ENCODE measurements at regions not wholly inside any gene's neighbourhood (a gene's known extent, or its start where the extent isn't known, plus 50 kb on each side); places are given as distances from the start of the nearest gene placed in this dataset.

- no peak for TF ChIP-seq POLR2AphosphoS5 (IDR thresholded peaks at IDR 0.05; ENCODE audit: low read depth, low read length)
- TF ChIP-seq POLR2A (IDR thresholded peaks at IDR 0.05; ENCODE audit: low read depth, low read length), result no peak
- TF ChIP-seq TAF1 (IDR thresholded peaks at IDR 0.05; ENCODE audit: borderline replicate concordance, low read depth, low read length), result no peak
These were observed 117.6 kb upstream of the TBL1XR1 start for GRCh38 chr3:177314897-177315296.
